Smooth muscle cell (in vitro differentiated cells): ENCODE measurements at regions not wholly inside any gene's neighbourhood (a gene's known extent, or its start where the extent isn't known, plus 50 kb on each side); places are given as distances from the start of the nearest gene placed in this dataset.

Experiments used
- DNase-seq: peaks from one replicate; lab custom pipeline; 2025; ENCODE audit not compliant: unreplicated experiment; lab: John Stamatoyannopoulos, UW
- H2AFZ ChIP-seq: fragments of 200-600 bp; sonication (generic); 2 replicates; pipeline ENCODE4 v1.6.0; 2016; ENCODE audit warnings: antibody characterized with exemption, low read depth, mild to moderate bottlenecking
- H3F3A ChIP-seq: fragments of 200-600 bp; sonication (generic); 2 replicates; pipeline ENCODE4 v1.6.0; 2017; ENCODE audit warnings: antibody characterized with exemption, low read depth
- H3K27ac ChIP-seq: fragments of 200-600 bp; sonication (generic); 2 replicates; pipeline ENCODE4 v1.5.1; 2016; ENCODE audit warnings: low read depth, mild to moderate bottlenecking
- H3K27me3 ChIP-seq: fragments of 200-600 bp; sonication (generic); 2 replicates; pipeline ENCODE4 v1.6.1; 2016; ENCODE audit warnings: low read depth, mild to moderate bottlenecking
- H3K36me3 ChIP-seq: fragments of 200-600 bp; sonication (generic); 2 replicates; pipeline ENCODE4 v1.5.1; 2016; ENCODE audit warnings: low read depth
- H3K4me1 ChIP-seq: fragments of 200-600 bp; sonication (generic); 2 replicates; pipeline ENCODE4 v1.5.1; 2016; ENCODE audit warnings: low read depth
- H3K4me2 ChIP-seq: fragments of 200-600 bp; sonication (generic); 2 replicates; pipeline ENCODE4 v1.6.0; 2016; ENCODE audit warnings: mild to moderate bottlenecking
- H3K4me3 ChIP-seq: fragments of 200-600 bp; sonication (generic); 2 replicates; pipeline ENCODE4 v1.5.1; 2016; ENCODE audit warnings: mild to moderate bottlenecking
- H3K79me2 ChIP-seq: fragments of 200-600 bp; sonication (generic); 2 replicates; pipeline ENCODE4 v1.6.0; 2016; ENCODE audit warnings: low read depth, mild to moderate bottlenecking
- H3K9ac ChIP-seq: fragments of 200-600 bp; sonication (generic); 2 replicates; pipeline ENCODE4 v1.6.0; 2016; ENCODE audit warnings: low read depth
- H3K9me3 ChIP-seq: fragments of 200-600 bp; sonication (generic); replicated peaks from 2 replicates; pipeline ENCODE4 v1.5.1; 2016; ENCODE audit warnings: low read depth
- H4K20me1 ChIP-seq: fragments of 200-600 bp; sonication (generic); 2 replicates; pipeline ENCODE4 v1.6.0; 2016; ENCODE audit warnings: low read depth
- CTCF ChIP-seq: fragments of 200-600 bp; sonication (generic); IDR thresholded peaks from 2 replicates; pipeline ENCODE4 v1.5.1; 2017; ENCODE audit warnings: borderline replicate concordance, mild to moderate bottlenecking, antibody characterized with exemption; ENCODE audit not compliant: insufficient read depth, poor library complexity, severe bottlenecking
- WGBS: methylation state at CpG from one replicate; pipeline ENCODE4 v1.1.7; 2016; ENCODE audit warnings: low lambda C conversion rate; 5-methylcytosine and 5-hydroxymethylcytosine counted together

- H4K20me1 ChIP-seq: no peaks in the 10 kb centered on the region
- no peak for TF ChIP-seq CTCF
- 26% methylated on average over 1 of the region's 1 CpG for WGBS
- no peak overlapping the region for H3K27ac ChIP-seq
- DNase-seq: no peak
- peak overlapping the region; percentile 31 for H3K4me2 ChIP-seq
- no peaks in the 10 kb centered on the region for H3K36me3 ChIP-seq
- no peak overlapping the region for H3K4me3 ChIP-seq
- H3K4me1 ChIP-seq: peaks cover 7% of the 10 kb centered on the region
- no peaks in the 10 kb centered on the region for H3K79me2 ChIP-seq
- no peaks in the 10 kb centered on the region for H3K9me3 ChIP-seq
- H3K27me3 ChIP-seq: no peaks in the 10 kb centered on the region
- H3K9ac ChIP-seq: no peak overlapping the region
- no peaks in the 10 kb centered on the region for H3F3A ChIP-seq
- peak overlapping the region; percentile 53 for H2AFZ ChIP-seq
Measured at GRCh38 chr13:71339005-71339404, 528.0 kb downstream of the DACH1 start.

GRCh38 chr13:71338070-71338469 lies 528.9 kb downstream of the DACH1 start:
- 54% methylated on average over 3 of the region's 3 CpGs for WGBS
- Histone ChIP-seq H3K4me2 (peak overlapping the region; percentile 53), H3K9ac (no peak overlapping the region), H4K20me1 (no peaks in the 10 kb centered on the region), H3K79me2 (no peaks in the 10 kb centered on the region), H2AFZ (peak overlapping the region; percentile 36), H3K4me1 (peaks cover 7% of the 10 kb centered on the region), H3K4me3 (no peak overlapping the region), H3K27ac (no peak overlapping the region), H3K27me3 (no peaks in the 10 kb centered on the region), H3K36me3 (no peaks in the 10 kb centered on the region), H3F3A (no peaks in the 10 kb centered on the region), H3K9me3 (no peaks in the 10 kb centered on the region)
- TF ChIP-seq CTCF: no peak
- DNase-seq: no peak

- no peak for DNase-seq
- H4K20me1 ChIP-seq: no peaks in the 10 kb centered on the region
- no peaks in the 10 kb centered on the region for H3K79me2 ChIP-seq
- H3K4me3 ChIP-seq: no peak overlapping the region
- H3K4me1 ChIP-seq: no peaks in the 10 kb centered on the region
- H3K27me3 ChIP-seq: no peaks in the 10 kb centered on the region
- H3K9me3 ChIP-seq: no peaks in the 10 kb centered on the region
- no peak for TF ChIP-seq CTCF
- no peak overlapping the region for H2AFZ ChIP-seq
- H3F3A ChIP-seq: no peaks in the 10 kb centered on the region
- H3K27ac ChIP-seq: no peak overlapping the region
- H3K9ac ChIP-seq: no peak overlapping the region
- WGBS: 100% methylated on average over 1 of the region's 1 CpG
- no peak overlapping the region for H3K4me2 ChIP-seq
- H3K36me3 ChIP-seq: no peaks in the 10 kb centered on the region
Measured at GRCh38 chr13:71327266-71327665, 539.7 kb downstream of the DACH1 start.

GRCh38 chr13:71325556-71325955 lies 541.4 kb downstream of the DACH1 start:
- no peaks in the 10 kb centered on the region for H3K4me1 ChIP-seq
- no peaks in the 10 kb centered on the region for H3F3A ChIP-seq
- no peaks in the 10 kb centered on the region for H4K20me1 ChIP-seq
- H3K36me3 ChIP-seq: no peaks in the 10 kb centered on the region
- no peaks in the 10 kb centered on the region for H3K27me3 ChIP-seq
- no peak overlapping the region for H3K9ac ChIP-seq
- no peaks in the 10 kb centered on the region for H3K9me3 ChIP-seq
- no peak overlapping the region for H2AFZ ChIP-seq
- no peak for DNase-seq
- H3K4me2 ChIP-seq: no peak overlapping the region
- TF ChIP-seq CTCF: no peak
- WGBS: 94% methylated on average over 3 of the region's 3 CpGs
- H3K27ac ChIP-seq: no peak overlapping the region
- H3K79me2 ChIP-seq: no peaks in the 10 kb centered on the region
- no peak overlapping the region for H3K4me3 ChIP-seq
